Activated T-cell treated with anti-CD3 and anti-CD28 coated beads, Interleukin-2, amount 50 U/mL, for 4 hours (primary cell): ENCODE measurements at regions not wholly inside any gene's neighbourhood (a gene's known extent, or its start where the extent isn't known, plus 50 kb on each side); places are given as distances from the start of the nearest gene placed in this dataset.

ENCODE experiments used
- ATAC-seq, 2 donors: fragments of 200-7000 bp; cut with Tn5 transposase; one replicate each; pipeline ENCODE4 v1.10.0; 2021
- DNase-seq: peaks from one replicate; pipeline ENCODE4 v3.0.0-alpha.2; 2020
- H3K27me3 Mint-ChIP-seq: one replicate; pipeline ENCODE4 v1.8.0; 2021; ENCODE audit warnings: low read depth, mixed read lengths
- H3K36me3 Mint-ChIP-seq: one replicate; pipeline ENCODE4 v1.8.0; 2022; ENCODE audit warnings: mixed read lengths; ENCODE audit not compliant: insufficient read depth
- H3K4me1 Mint-ChIP-seq: one replicate; pipeline ENCODE4 v1.8.0; 2021; ENCODE audit warnings: low read depth, mixed read lengths
- H3K4me3 Mint-ChIP-seq: one replicate; pipeline ENCODE4 v1.8.0; 2021; ENCODE audit warnings: mild to moderate bottlenecking, moderate library complexity, mixed read lengths
- H3K9me3 Mint-ChIP-seq: one replicate; pipeline ENCODE4 v1.8.0; 2021; ENCODE audit warnings: mixed read lengths

DNA sequence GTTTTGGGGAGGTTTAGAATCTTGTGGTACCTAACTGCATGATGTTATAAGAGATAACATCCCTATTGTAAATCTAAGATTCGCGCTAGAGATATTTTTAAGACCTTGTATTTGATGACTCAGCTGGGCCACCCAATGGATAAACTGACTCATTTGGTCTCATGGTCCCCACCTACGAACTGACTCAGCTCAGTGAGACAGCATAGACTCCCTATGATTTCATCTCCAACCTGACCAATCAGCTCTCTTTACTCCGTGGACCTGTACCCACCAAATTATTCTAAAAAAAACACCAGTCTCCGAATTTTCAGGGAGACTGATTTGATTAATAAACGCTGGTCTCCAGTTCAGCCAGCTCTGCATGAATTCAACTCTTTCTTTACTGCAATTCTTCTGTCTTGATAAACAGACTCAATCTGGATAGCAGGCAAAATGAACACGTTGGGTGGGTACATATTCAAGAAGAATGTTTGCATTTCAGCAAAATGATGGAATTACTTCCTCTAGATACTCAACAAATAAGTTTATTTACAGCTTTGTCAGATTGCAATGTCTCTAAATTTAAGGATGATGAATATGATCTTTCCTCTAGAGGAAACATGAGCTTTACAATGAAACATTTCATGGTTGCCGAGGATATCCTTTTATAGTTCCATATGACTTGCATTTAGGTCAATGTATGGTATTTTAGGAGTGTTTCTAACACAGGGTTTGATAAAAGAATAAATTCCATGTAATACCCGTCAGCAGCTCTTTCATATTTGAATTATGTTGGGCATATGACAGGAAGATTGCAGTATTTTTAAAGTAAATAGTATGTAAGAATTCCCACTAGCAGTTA, 516.6 kb upstream of the RGS18 start:
- H3K9me3 Mint-ChIP-seq, result peaks cover 4% of the 10 kb centered on the region
- no peak for DNase-seq
- H3K36me3 Mint-ChIP-seq, result no peaks in the 10 kb centered on the region
- no peak overlapping the region for H3K4me3 Mint-ChIP-seq
- no peak for ATAC-seq
- H3K4me1 Mint-ChIP-seq, result no peaks in the 10 kb centered on the region
- H3K27me3 Mint-ChIP-seq, result no peaks in the 10 kb centered on the region

DNA sequence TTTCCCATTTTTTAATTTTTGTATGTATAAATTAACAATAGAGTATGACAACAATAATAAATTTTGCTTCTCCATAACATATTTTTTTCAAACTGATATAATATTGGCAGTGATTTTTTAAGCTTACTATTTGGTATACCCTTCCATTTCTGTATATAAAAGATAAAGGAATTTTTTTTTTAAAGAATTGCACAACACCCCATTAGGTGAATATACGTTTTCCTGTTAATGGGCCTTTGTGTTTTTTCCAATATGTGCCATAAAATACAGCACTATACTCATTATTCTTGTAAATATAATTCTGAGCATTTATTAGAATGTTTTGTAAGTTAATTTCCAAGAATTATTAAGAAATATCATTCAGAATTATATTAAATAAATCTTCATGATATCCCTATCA, 515.2 kb upstream of the RGS18 start:
- Mint-ChIP-seq H3K36me3 (no peaks in the 10 kb centered on the region), H3K4me3 (no peak overlapping the region), H3K9me3 (peaks cover 4% of the 10 kb centered on the region), H3K4me1 (no peaks in the 10 kb centered on the region), H3K27me3 (no peaks in the 10 kb centered on the region)
- DNase-seq (no peak), ATAC-seq (no peak)

DNA sequence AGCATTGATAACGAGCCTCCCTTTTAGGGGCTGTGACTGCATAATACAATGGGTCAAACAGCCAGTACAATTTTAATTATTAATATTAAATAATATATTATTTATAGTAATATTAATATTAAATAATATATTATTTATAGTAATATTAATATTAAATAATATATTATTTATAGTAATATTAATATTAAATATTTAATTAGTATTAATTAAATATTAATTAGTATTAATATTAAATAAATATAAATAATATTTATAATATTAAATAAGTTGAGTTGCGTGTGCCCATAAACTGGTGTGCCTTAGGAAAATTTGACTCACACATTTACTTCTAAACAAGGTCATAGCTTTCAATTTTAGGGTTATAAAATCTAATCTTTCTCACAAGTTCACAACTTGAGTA, 509.3 kb upstream of the RGS18 start:
- H3K4me1 Mint-ChIP-seq, result no peaks in the 10 kb centered on the region
- no peaks in the 10 kb centered on the region for H3K36me3 Mint-ChIP-seq
- ATAC-seq, result no peak
- H3K9me3 Mint-ChIP-seq, result peaks cover 13% of the 10 kb centered on the region
- H3K4me3 Mint-ChIP-seq, result no peak overlapping the region
- DNase-seq, result no peak
- no peaks in the 10 kb centered on the region for H3K27me3 Mint-ChIP-seq

DNA sequence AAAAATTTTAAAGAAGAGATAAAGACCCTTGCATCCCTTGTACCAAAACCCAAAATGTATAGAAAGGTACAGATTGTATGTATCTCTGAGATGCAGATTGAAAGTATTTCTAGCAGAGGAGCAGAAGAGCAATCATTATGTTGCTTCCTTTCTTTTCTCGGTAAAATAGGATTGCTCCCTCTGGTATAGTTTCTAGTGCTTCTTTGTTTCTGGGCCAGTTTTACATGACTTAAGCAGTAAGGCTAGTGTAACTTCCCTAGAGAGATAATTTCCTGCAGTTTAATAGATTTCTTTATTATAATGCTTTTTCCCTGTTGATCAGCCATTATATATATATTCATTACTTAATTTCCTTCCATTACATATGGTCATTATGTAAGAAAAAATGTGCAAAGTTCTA, 496.2 kb upstream of the RGS18 start:
- ATAC-seq, result no peak
- no peaks in the 10 kb centered on the region for H3K36me3 Mint-ChIP-seq

DNA sequence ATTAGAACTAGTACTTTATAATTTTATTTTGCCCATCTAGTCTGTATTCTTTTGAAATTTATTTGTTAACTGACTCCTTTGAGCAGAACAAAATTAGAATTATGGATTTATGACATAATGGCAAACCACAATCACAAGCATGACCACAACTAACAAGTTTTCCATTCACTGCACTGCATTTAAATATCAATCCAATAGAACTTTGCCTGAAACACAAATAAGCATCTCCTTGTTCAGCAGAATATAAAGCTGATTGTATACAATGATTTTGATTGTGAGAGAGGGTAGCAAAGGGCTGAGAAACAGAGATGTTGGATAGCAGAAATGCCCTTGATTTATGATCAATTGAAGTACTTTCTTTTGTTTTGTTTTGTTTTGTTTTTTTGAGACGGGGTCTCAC, 495.5 kb upstream of the RGS18 start:
- Mint-ChIP-seq H3K9me3 (peaks cover 3% of the 10 kb centered on the region), H3K4me3 (no peak overlapping the region), H3K36me3 (no peaks in the 10 kb centered on the region), H3K4me1 (no peaks in the 10 kb centered on the region), H3K27me3 (no peaks in the 10 kb centered on the region)
- ATAC-seq (no peak), DNase-seq (no peak)

More for the DNA sequence above, 496.2 kb upstream of the RGS18 start:
- no peak overlapping the region for H3K4me3 Mint-ChIP-seq
- DNase-seq, result no peak
- peaks cover 3% of the 10 kb centered on the region for H3K9me3 Mint-ChIP-seq
- H3K4me1 Mint-ChIP-seq, result no peaks in the 10 kb centered on the region
- H3K27me3 Mint-ChIP-seq, result no peaks in the 10 kb centered on the region

DNA sequence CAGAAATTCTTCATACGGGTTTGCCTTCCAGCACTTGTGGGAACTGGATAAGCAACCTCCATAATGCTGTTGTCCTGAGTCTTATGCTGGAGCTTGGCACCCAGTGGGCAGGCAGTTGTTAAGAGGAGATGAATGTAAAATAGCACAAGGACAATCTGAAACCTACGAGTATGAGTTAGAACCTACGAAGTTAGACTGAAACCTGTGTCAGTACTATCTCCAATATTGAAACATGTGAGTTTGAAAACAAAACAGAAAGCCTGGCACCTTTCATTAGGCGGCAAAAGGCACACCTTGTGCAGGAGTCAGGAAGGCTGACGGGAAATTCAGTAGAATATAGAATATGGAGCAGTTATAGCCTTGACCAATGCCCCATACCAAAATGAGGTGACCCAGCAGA, 489.7 kb upstream of the RGS18 start:
- Mint-ChIP-seq H3K27me3 (no peaks in the 10 kb centered on the region), H3K4me3 (no peak overlapping the region), H3K9me3 (no peaks in the 10 kb centered on the region), H3K36me3 (no peaks in the 10 kb centered on the region), H3K4me1 (no peaks in the 10 kb centered on the region)
- no peak for ATAC-seq
- DNase-seq, result no peak

DNA sequence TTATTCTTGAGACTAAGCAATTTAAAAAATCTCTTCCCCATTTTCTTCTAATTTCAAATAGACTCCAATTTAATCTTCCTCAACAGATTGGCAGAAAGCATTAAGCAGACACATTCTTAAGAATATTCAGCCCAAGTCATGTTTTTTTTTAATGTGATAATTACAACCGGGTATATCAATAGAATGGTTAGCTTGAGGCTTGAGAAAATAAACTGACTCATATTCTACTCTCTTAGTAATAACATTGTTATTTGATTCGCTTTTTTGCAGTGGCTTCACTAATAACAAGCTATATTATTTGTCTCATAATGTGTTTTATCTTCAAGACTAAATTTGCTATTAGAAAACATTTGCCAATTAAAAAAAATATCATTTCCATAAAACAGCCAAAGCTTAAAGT, 488.6 kb upstream of the RGS18 start:
- no peak for DNase-seq
- ATAC-seq, result no peak
- no peaks in the 10 kb centered on the region for H3K27me3 Mint-ChIP-seq
- H3K9me3 Mint-ChIP-seq, result no peaks in the 10 kb centered on the region
- H3K4me3 Mint-ChIP-seq, result no peak overlapping the region
- no peaks in the 10 kb centered on the region for H3K4me1 Mint-ChIP-seq
- H3K36me3 Mint-ChIP-seq, result no peaks in the 10 kb centered on the region

DNA sequence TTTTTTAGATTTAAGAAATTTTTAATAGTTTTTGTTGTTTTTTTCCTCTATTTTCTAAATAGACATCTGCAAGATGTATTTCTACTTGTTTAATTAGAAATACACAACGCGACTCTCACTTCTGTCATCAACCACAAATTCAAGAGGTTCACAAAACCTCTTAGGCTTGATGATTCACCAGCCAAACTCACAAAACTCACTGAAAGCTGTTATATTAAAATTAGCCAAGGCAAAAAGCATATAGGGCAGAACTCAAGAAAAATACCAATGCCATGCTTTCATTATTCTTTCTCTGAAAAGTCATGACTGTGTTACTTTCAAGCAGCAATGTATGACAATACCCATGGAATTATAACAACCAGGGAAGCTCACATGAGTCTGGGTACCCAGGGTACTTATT, 487.0 kb upstream of the RGS18 start:
- no peak overlapping the region for H3K4me3 Mint-ChIP-seq
- no peaks in the 10 kb centered on the region for H3K9me3 Mint-ChIP-seq
- H3K27me3 Mint-ChIP-seq, result no peaks in the 10 kb centered on the region
- ATAC-seq (no peak), DNase-seq (no peak)
- H3K4me1 Mint-ChIP-seq, result no peaks in the 10 kb centered on the region
- no peaks in the 10 kb centered on the region for H3K36me3 Mint-ChIP-seq

DNA sequence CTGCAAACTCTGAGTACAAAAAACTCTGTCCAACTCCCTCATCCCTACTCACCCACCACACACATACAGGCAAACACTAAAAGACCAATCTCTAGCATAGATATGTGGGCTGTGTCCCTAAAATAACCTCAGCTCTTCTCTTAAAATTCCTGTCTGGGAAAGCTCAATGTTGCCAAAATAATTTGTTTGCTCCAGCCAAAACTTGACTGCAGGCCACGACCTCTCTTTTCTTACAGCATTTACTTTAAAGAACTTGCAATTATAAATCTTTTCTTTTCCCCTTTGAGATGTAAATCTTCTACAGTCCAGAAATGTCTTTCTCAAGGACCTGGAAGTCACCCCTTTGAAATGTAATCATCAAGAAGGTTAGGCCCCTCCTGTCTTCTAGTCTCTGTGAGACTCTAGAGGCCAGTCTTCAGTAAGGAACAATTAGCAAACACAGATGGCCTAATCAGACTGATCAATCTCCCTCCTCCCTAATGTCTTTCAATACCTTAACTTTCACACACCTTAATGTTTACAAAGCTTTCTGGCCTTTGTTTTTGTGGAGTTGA, 483.6 kb upstream of the RGS18 start:
- DNase-seq (no peak), ATAC-seq (no peak)
- Mint-ChIP-seq H3K27me3 (no peaks in the 10 kb centered on the region), H3K36me3 (no peaks in the 10 kb centered on the region), H3K4me3 (no peak overlapping the region), H3K4me1 (no peaks in the 10 kb centered on the region), H3K9me3 (no peaks in the 10 kb centered on the region)

DNA sequence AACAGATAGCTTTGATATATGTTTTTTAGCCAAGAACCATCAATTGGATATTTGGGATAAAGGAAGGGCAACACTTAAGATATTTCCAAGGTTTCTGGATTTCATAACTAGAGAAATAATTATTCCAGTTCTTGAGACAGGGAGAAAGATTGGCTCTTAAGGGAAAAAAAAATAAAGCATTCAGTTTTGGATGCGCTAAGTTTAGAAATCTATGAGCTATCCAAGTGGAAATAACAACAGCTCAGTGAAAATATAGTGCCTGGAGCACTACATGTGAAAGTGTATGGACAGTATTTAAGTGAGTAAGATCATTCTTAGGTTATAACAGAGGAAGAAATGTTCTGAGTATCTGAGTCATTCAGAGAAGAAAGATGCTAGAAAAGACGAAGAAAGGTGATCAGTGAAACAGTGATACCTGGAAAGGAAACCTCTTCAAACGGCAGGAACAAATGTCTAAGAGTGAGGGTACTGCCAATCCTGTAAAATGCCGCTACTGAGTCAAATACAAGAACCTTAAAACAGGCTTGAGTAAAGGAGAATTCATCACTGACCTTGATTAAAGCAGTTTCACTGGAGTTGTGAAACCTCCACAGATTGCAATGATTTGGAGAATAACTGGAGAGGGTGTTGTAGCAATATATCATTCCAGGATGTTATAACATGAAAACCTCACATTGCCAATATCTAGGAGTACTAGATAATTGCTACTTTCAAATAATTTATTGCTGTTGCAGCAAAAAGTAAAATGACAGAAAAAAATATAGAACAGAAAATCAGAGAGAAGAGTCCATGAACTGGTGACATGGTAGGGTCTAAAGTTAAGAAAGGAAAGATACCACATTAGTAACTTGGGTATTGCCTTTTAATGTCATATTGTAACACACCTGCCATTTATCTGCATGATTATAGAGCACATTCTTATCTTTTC, 482.1 kb upstream of the RGS18 start:
- DNase-seq (no peak), ATAC-seq (no peak)
- Mint-ChIP-seq H3K9me3 (no peaks in the 10 kb centered on the region), H3K36me3 (no peaks in the 10 kb centered on the region), H3K4me3 (no peak overlapping the region), H3K4me1 (no peaks in the 10 kb centered on the region), H3K27me3 (no peaks in the 10 kb centered on the region)

DNA sequence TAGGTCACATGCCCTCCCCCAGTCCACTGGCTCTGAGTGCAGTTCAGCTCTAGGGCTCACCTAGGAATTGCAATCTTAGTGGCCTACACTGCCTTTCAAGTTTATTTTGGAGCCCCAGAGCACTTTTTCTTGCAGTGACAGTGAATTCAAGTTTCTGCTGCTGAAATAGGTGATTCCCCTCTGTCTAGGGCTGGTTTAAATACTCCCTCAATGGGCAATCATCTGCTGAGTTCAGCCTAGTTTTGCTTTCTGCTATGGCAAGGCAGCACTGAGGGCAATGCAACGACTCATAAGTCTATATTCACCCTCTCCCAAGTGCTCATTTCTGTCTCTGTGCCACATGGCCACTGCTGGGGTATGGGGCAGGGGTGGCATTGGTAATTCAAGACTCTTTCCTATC, 472.6 kb upstream of the RGS18 start:
- peaks cover 3% of the 10 kb centered on the region for H3K9me3 Mint-ChIP-seq
- H3K4me1 Mint-ChIP-seq, result no peaks in the 10 kb centered on the region
- no peak overlapping the region for H3K4me3 Mint-ChIP-seq
- H3K36me3 Mint-ChIP-seq, result no peaks in the 10 kb centered on the region
- H3K27me3 Mint-ChIP-seq, result no peaks in the 10 kb centered on the region
- ATAC-seq, result no peak
- no peak for DNase-seq

DNA sequence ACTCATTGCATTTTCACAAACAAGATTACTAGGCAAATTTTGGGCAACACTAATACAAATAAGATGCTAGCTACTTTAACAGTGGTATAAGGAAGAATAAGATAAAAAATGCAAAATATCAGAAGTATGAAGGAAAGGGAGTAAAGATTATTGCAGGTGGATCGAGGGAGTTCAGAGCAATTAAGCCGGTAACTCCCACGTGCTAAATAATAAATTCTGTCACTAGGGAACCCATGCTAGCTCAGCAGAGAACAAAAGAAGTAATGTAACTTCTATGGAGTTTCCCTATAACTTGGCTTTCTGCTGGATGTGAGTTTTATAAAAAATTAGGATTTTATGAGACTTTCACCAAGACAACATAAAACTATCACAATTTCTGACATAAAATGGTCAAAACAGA, 470.5 kb upstream of the RGS18 start:
- H3K4me1 Mint-ChIP-seq, result no peaks in the 10 kb centered on the region
- no peaks in the 10 kb centered on the region for H3K36me3 Mint-ChIP-seq
- H3K9me3 Mint-ChIP-seq, result peaks cover 3% of the 10 kb centered on the region
- no peaks in the 10 kb centered on the region for H3K27me3 Mint-ChIP-seq
- DNase-seq (no peak), ATAC-seq (no peak)
- H3K4me3 Mint-ChIP-seq, result no peak overlapping the region

DNA sequence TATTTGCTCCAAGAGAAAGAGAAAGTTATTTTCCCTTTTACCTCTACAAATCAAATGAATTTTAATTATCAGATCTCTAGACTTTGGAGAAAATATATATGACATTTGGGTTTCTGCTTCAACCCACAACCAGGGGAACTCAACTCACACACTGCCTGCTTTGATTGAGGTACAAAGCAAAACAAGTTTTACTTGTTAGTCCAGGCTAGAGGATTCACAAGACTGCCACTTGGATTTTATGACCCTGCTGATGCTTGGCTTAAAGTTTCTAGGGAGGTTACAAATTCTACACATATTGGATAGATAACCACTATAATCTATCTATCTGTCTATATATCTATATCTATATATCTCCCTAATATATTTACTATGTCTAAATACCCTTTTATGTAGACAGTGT, 467.3 kb upstream of the RGS18 start:
- ATAC-seq (no peak), DNase-seq (no peak)
- no peaks in the 10 kb centered on the region for H3K27me3 Mint-ChIP-seq
- no peak overlapping the region for H3K4me3 Mint-ChIP-seq
- no peaks in the 10 kb centered on the region for H3K36me3 Mint-ChIP-seq
- peaks cover 12% of the 10 kb centered on the region for H3K9me3 Mint-ChIP-seq
- no peaks in the 10 kb centered on the region for H3K4me1 Mint-ChIP-seq

DNA sequence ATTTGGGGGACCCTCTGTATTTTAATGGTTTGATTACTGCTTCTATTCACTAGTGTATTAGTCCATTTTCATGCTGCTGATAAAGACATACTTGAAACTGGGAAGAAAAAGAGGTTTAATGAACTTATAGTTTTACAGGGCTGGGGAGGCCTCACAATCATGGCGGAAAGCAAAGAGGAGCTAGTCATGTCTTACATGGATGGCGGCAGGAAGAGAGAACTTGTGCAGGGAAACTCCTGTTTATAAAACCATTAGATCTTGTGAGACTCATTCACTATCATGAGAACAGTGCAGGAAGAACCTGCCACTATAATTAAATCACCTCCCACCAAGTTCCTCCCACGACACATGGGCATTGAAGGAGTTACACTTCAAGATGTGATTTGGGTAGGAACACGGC, 464.5 kb upstream of the RGS18 start:
- DNase-seq (no peak), ATAC-seq (no peak)
- Mint-ChIP-seq H3K9me3 (peaks cover 8% of the 10 kb centered on the region), H3K36me3 (no peaks in the 10 kb centered on the region), H3K27me3 (no peaks in the 10 kb centered on the region), H3K4me3 (no peak overlapping the region), H3K4me1 (no peaks in the 10 kb centered on the region)

DNA sequence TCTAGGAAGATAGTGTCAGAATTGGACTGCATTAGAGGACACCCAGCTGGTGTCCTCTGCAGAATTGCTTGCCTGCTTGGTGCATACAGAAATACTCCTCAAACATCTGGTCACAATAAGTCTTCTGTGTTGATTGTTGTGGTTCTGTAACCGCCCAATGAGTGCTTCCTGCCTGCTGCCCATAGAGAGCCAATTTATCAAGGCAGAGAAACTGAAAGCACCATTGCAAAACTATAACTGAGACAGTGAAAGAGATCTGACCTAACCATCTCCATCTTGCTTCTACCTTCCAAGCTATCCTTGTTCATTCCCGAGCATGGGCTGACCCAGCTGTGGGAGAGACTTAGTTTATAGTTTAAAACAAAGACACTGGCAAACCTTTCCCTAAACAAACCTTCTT, 462.4 kb upstream of the RGS18 start:
- H3K9me3 Mint-ChIP-seq, result peaks cover 8% of the 10 kb centered on the region
- no peak for DNase-seq
- ATAC-seq, result no peak
- H3K4me1 Mint-ChIP-seq, result no peaks in the 10 kb centered on the region
- H3K4me3 Mint-ChIP-seq, result no peak overlapping the region
- no peaks in the 10 kb centered on the region for H3K36me3 Mint-ChIP-seq
- no peaks in the 10 kb centered on the region for H3K27me3 Mint-ChIP-seq
